ENCODE measurements at regions not wholly inside any gene's neighbourhood (a gene's known extent, or its start where the extent isn't known, plus 50 kb on each side); places are given as distances from the start of the nearest gene placed in this dataset.

DNA sequence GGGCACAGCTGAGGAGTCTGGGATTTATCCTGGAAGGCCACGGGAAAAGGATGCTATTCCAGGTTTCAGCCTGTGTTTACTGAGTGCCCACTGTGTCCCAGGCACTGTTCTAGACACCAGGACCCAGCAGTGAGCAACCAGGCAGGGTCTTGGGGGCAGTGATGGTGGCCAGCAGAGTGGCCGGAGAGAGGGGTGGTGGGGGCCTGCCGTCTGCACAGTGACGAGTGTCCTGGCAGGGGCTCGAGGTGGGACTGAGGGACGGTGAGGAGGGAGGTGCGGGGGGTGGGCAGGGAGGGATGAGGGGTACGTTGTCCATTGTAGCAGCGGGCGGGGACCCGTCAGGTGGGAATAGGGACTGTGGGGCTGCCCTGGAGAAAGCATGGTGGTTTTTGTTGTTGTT, 66.3 kb upstream of the CIBAR2 start:
- TF ChIP-seq, protein P1, sequence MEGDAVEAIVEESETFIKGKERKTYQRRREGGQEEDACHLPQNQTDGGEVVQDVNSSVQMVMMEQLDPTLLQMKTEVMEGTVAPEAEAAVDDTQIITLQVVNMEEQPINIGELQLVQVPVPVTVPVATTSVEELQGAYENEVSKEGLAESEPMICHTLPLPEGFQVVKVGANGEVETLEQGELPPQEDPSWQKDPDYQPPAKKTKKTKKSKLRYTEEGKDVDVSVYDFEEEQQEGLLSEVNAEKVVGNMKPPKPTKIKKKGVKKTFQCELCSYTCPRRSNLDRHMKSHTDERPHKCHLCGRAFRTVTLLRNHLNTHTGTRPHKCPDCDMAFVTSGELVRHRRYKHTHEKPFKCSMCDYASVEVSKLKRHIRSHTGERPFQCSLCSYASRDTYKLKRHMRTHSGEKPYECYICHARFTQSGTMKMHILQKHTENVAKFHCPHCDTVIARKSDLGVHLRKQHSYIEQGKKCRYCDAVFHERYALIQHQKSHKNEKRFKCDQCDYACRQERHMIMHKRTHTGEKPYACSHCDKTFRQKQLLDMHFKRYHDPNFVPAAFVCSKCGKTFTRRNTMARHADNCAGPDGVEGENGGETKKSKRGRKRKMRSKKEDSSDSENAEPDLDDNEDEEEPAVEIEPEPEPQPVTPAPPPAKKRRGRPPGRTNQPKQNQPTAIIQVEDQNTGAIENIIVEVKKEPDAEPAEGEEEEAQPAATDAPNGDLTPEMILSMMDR (IDR thresholded peaks at IDR 0.05) = no peak
- TF ChIP-seq, protein P2, sequence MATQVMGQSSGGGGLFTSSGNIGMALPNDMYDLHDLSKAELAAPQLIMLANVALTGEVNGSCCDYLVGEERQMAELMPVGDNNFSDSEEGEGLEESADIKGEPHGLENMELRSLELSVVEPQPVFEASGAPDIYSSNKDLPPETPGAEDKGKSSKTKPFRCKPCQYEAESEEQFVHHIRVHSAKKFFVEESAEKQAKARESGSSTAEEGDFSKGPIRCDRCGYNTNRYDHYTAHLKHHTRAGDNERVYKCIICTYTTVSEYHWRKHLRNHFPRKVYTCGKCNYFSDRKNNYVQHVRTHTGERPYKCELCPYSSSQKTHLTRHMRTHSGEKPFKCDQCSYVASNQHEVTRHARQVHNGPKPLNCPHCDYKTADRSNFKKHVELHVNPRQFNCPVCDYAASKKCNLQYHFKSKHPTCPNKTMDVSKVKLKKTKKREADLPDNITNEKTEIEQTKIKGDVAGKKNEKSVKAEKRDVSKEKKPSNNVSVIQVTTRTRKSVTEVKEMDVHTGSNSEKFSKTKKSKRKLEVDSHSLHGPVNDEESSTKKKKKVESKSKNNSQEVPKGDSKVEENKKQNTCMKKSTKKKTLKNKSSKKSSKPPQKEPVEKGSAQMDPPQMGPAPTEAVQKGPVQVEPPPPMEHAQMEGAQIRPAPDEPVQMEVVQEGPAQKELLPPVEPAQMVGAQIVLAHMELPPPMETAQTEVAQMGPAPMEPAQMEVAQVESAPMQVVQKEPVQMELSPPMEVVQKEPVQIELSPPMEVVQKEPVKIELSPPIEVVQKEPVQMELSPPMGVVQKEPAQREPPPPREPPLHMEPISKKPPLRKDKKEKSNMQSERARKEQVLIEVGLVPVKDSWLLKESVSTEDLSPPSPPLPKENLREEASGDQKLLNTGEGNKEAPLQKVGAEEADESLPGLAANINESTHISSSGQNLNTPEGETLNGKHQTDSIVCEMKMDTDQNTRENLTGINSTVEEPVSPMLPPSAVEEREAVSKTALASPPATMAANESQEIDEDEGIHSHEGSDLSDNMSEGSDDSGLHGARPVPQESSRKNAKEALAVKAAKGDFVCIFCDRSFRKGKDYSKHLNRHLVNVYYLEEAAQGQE (IDR thresholded peaks at IDR 0.05; ENCODE audit: low read depth, low read length) = no peak
- no peak for TF ChIP-seq GATA2 (CRISPR knock-in tag; IDR thresholded peaks at IDR 0.05)
- TF ChIP-seq TAF1 (IDR thresholded peaks at IDR 0.05; ENCODE audit: borderline replicate concordance, low read depth, low read length) = no peak
